ENCODE measurements at regions not wholly inside any gene's neighbourhood (a gene's known extent, or its start where the extent isn't known, plus 50 kb on each side); places are given as distances from the start of the nearest gene placed in this dataset.
A peak's percentile ranks its signal among the peaks of the same experiment; 100 is the strongest.

DNA sequence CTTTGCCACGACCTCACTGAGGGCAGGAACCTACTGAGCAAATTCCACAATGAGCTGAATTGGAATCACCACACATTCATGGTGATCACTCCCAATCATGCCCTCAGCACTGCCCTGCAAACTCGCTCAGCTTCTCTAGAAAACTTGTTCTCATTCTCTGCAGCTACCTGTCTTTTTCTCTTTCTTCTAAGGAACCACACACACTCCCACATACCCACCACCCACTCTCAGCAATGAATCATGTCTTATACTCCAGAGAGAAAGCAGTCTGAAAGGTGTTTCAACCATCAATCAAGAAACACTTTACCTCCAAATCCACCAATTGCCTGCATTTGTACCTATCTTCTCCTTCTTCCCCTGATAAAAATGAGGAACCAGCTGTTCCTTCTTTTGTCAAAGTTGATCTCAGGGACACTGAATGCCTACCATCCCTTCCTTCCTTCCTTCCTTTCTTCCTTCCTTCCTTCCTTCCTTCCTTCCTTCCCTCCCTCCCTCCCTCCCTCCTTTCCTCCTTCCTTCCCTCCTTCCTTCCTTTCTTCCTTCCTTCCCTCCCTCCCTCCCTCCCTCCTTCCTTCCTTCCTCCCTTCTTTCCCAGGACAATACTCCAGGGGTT, 84.6 kb upstream of the SGK1 start:
- no peak overlapping the region for H3K27ac Mint-ChIP-seq
- peaks cover 12% of the 10 kb centered on the region for H3K4me1 Mint-ChIP-seq (ENCODE audit: low read depth)
- intact Hi-C loops (cut with micrococcal nuclease): no loop called here
- TF ChIP-seq, protein P1, sequence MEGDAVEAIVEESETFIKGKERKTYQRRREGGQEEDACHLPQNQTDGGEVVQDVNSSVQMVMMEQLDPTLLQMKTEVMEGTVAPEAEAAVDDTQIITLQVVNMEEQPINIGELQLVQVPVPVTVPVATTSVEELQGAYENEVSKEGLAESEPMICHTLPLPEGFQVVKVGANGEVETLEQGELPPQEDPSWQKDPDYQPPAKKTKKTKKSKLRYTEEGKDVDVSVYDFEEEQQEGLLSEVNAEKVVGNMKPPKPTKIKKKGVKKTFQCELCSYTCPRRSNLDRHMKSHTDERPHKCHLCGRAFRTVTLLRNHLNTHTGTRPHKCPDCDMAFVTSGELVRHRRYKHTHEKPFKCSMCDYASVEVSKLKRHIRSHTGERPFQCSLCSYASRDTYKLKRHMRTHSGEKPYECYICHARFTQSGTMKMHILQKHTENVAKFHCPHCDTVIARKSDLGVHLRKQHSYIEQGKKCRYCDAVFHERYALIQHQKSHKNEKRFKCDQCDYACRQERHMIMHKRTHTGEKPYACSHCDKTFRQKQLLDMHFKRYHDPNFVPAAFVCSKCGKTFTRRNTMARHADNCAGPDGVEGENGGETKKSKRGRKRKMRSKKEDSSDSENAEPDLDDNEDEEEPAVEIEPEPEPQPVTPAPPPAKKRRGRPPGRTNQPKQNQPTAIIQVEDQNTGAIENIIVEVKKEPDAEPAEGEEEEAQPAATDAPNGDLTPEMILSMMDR (IDR thresholded peaks at IDR 0.05): no peak
- no peaks in the 10 kb centered on the region for H3K36me3 Mint-ChIP-seq (ENCODE audit: low read depth)
- ChIA-PET POLR2A (no interaction called here), CTCF (no interaction called here)
- peak; percentile 56 for ATAC-seq
- H3K27me3 Mint-ChIP-seq: no peaks in the 10 kb centered on the region
- no peak overlapping the region for H3K4me3 Mint-ChIP-seq
- H3K9me3 Mint-ChIP-seq: no peaks in the 10 kb centered on the region
- peak; percentile 53 for DNase-seq

DNA sequence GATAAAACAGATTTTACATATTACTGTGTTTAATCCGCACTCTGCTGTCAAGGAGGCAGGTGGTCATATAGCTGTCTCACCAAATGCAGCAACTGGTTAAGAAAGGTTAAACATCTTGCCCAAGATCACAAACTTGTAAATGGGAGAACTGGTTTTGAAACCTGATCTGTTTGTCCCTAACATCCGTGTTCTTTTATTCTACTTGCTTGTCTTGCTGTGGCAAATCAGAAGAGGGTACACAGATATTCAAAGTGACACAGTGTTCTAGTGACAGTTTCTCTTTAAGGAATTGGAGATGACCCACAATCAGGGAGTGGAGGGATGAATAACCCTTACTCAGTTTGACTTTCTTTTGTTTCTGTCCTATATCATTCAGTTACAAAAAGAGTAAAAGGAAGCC, 83.0 kb upstream of the SGK1 start:
- TF ChIP-seq, protein P1 (IDR thresholded peaks at IDR 0.05): no peak
- Mint-ChIP-seq H3K4me3 (no peak overlapping the region), H3K9me3 (no peaks in the 10 kb centered on the region), H3K36me3 (ENCODE audit: low read depth) (no peaks in the 10 kb centered on the region), H3K4me1 (ENCODE audit: low read depth) (peaks cover 12% of the 10 kb centered on the region), H3K27me3 (no peaks in the 10 kb centered on the region), H3K27ac (no peak overlapping the region)
- ChIA-PET POLR2A (interaction anchor here (0.6 kb wide), 1 partner anchor 240 kb away, joined by 3 read pairs; no protein-coding TSS in a partner anchor), CTCF (no interaction called here)
- ATAC-seq (no peak), DNase-seq (no peak)
- intact Hi-C loops (cut with micrococcal nuclease): no loop called here

DNA sequence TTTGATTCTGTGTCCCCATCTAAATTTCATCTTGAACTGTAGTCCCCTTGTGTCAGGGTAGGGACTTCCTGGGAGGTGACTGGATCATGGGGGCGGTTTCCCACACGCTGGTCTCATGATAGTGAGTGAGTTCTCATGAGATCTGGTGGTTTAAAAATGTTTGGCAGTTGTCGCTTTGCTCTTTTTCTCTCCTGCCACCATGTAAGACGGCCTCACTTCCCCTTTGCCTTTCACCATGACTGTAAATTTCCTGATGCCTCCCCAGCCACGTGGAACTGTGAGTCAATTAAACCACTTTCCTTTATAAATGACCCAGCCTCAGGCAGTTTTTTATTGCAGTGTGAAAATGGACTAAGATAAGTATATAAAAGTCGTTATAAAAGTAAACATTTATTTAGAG, 80.5 kb upstream of the SGK1 start:
- H3K4me3 Mint-ChIP-seq: no peak overlapping the region
- intact Hi-C loops (cut with micrococcal nuclease): no loop called here
- TF ChIP-seq, protein P1 (IDR thresholded peaks at IDR 0.05): no peak
- H3K36me3 Mint-ChIP-seq (ENCODE audit: low read depth): no peaks in the 10 kb centered on the region
- DNase-seq (peak; percentile 59), ATAC-seq (peak; percentile 73)
- peaks cover 12% of the 10 kb centered on the region for H3K4me1 Mint-ChIP-seq (ENCODE audit: low read depth)
- H3K27ac Mint-ChIP-seq: peak overlapping the region; percentile 73
- CTCF ChIA-PET: no interaction called here
- POLR2A ChIA-PET: no interaction called here
- H3K9me3 Mint-ChIP-seq: no peaks in the 10 kb centered on the region
- H3K27me3 Mint-ChIP-seq: no peaks in the 10 kb centered on the region

DNA sequence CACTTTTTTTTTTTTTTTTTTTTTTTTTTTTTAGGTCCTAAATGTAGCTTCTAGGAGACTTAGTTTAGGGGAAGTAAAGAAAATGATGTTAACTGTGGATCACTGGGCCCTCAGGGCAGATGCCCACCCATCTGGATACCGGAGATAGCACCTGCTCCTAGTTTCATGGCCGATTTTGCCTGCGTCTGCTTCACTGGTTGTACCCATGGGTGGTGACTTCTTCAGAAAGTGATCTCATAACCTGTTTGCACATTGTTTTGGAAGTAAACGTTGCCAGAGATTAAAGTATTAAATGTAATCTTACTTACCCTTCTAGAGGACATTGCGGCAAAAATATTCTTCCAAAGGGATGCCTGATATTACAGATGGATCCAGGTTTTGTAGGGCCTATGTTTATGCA, 79.8 kb upstream of the SGK1 start:
- H3K9me3 Mint-ChIP-seq: no peaks in the 10 kb centered on the region
- H3K27me3 Mint-ChIP-seq: no peaks in the 10 kb centered on the region
- H3K4me3 Mint-ChIP-seq: no peak overlapping the region
- intact Hi-C loops (cut with micrococcal nuclease): no loop called here
- peaks cover 10% of the 10 kb centered on the region for H3K4me1 Mint-ChIP-seq (ENCODE audit: low read depth)
- TF ChIP-seq, protein P1 (IDR thresholded peaks at IDR 0.05): no peak
- ChIA-PET CTCF (no interaction called here), POLR2A (no interaction called here)
- ATAC-seq (no peak), DNase-seq (no peak)
- no peaks in the 10 kb centered on the region for H3K36me3 Mint-ChIP-seq (ENCODE audit: low read depth)
- H3K27ac Mint-ChIP-seq: no peak overlapping the region

DNA sequence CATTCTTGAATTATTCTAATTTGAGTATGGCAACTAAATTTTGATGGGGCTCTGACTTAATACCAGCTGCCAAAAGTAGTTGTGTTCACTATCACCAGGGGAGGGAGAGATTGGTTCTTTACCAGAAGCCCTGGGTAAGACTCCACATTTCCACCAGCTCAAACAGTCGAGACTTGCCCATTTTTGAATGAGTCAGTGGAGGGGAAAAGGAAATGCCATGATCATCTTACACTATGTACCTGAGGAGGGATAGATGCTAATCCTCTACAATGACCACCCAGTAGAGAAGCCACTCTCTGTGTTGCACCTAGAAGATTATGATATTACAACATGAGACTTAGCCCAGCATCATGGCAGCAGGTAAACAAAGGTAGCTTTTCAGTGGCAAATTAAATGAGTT, 77.0 kb upstream of the SGK1 start:
- H3K27me3 Mint-ChIP-seq: no peaks in the 10 kb centered on the region
- no peak for DNase-seq
- no peak for ATAC-seq
- ChIA-PET CTCF (interaction anchor here (0.7 kb wide), 1 partner anchor 80 kb away, joined by 3 read pairs; no protein-coding TSS in a partner anchor), POLR2A (no interaction called here)
- peaks cover 4% of the 10 kb centered on the region for H3K4me1 Mint-ChIP-seq (ENCODE audit: low read depth)
- intact Hi-C loops (cut with micrococcal nuclease): no loop called here
- H3K36me3 Mint-ChIP-seq (ENCODE audit: low read depth): no peaks in the 10 kb centered on the region
- TF ChIP-seq, protein P1 (IDR thresholded peaks at IDR 0.05): no peak
- H3K4me3 Mint-ChIP-seq: no peak overlapping the region
- no peak overlapping the region for H3K27ac Mint-ChIP-seq
- no peaks in the 10 kb centered on the region for H3K9me3 Mint-ChIP-seq
